Ovary (tissue), 3 donors: ENCODE measurements at regions not wholly inside any gene's neighbourhood (a gene's known extent, or its start where the extent isn't known, plus 50 kb on each side); places are given as distances from the start of the nearest gene placed in this dataset.

ENCODE experiments used
- POLR2A ChIP-seq: fragments of 450-650 bp; IDR thresholded peaks from one replicate; pipeline ENCODE4 v1.6.1; 2017; ENCODE audit warnings: antibody characterized with exemption, mild to moderate bottlenecking, moderate library complexity
- TF ChIP-seq, protein P1 (sequence below), 3 donors: fragments of 450-650 bp in 2 of 3; fragments of 200-600 bp in 1 of 3; IDR thresholded peaks; one replicate each; pipeline versions ENCODE4 v1.5.1 to v1.8.0; 2016 to 2022; ENCODE audit warnings: antibody characterized with exemption in 3 of 3, mild to moderate bottlenecking in 1 of 3
- donor health status: DM: no; HTN: no; CAD: no.

DNA sequence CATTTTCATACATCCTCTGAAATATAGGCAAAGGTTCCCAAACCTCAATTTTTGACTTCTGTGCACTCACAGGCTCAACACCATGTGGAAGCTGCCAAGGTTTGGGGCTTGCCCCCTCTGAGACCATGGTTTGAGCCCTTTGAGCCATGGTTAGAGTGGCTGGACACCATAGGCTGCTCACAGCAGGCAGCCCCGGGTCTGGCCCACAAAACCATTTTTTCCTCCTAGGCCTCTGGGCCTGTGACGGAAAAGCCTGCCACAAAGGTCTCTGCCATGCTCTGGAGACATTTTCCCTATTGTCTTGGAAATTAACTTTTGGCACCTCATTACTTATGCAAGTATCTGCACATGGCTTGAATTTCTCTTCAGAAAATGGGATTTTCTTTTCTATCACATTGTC, 1113.2 kb upstream of the ATXN7L3B start:
- TF ChIP-seq, protein P1, sequence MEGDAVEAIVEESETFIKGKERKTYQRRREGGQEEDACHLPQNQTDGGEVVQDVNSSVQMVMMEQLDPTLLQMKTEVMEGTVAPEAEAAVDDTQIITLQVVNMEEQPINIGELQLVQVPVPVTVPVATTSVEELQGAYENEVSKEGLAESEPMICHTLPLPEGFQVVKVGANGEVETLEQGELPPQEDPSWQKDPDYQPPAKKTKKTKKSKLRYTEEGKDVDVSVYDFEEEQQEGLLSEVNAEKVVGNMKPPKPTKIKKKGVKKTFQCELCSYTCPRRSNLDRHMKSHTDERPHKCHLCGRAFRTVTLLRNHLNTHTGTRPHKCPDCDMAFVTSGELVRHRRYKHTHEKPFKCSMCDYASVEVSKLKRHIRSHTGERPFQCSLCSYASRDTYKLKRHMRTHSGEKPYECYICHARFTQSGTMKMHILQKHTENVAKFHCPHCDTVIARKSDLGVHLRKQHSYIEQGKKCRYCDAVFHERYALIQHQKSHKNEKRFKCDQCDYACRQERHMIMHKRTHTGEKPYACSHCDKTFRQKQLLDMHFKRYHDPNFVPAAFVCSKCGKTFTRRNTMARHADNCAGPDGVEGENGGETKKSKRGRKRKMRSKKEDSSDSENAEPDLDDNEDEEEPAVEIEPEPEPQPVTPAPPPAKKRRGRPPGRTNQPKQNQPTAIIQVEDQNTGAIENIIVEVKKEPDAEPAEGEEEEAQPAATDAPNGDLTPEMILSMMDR (IDR thresholded peaks at IDR 0.05) = no peak
- TF ChIP-seq POLR2A = no peak
